ENCODE measurements at regions not wholly inside any gene's neighbourhood (a gene's known extent, or its start where the extent isn't known, plus 50 kb on each side); places are given as distances from the start of the nearest gene placed in this dataset.
"Not testable (repeated sequence)": the region's sequence is repeated elsewhere in the genome, so short reads cannot be mapped to it uniquely, and the experiment has no call there.

DNA sequence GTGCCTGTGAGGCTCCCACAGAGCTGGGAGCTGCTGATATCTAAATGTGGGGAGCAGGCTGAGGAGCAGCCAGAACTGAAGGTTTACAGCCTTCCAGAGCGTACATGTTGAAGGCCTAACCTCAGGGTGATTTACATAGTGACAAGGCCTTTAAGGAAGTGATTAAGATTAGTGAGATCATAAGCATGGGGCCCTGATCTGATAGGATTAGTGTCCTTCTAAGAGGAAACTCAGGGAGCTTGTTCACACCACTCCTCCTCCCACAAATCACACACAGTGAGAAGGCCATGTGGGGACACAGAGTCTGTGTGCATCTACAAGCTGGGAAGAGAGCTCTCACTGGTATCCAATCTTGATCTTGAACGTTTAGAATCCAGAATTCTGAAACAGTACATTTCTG lies 92.3 kb upstream of the NBPF6 start:
- Mint-ChIP-seq H3K4me1 (ENCODE audit: unreplicated experiment) (no peaks in the 10 kb centered on the region), H3K9me3 (no peaks in the 10 kb centered on the region), H3K27me3 (peaks cover 3% of the 10 kb centered on the region), H3K36me3 (no peaks in the 10 kb centered on the region), H3K27ac (no peak overlapping the region), H3K4me3 (no peak overlapping the region)
- DNase-seq (ENCODE audit: extremely low spot score, unreplicated experiment), result no peak
- TF ChIP-seq, protein P1, sequence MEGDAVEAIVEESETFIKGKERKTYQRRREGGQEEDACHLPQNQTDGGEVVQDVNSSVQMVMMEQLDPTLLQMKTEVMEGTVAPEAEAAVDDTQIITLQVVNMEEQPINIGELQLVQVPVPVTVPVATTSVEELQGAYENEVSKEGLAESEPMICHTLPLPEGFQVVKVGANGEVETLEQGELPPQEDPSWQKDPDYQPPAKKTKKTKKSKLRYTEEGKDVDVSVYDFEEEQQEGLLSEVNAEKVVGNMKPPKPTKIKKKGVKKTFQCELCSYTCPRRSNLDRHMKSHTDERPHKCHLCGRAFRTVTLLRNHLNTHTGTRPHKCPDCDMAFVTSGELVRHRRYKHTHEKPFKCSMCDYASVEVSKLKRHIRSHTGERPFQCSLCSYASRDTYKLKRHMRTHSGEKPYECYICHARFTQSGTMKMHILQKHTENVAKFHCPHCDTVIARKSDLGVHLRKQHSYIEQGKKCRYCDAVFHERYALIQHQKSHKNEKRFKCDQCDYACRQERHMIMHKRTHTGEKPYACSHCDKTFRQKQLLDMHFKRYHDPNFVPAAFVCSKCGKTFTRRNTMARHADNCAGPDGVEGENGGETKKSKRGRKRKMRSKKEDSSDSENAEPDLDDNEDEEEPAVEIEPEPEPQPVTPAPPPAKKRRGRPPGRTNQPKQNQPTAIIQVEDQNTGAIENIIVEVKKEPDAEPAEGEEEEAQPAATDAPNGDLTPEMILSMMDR (conservative IDR thresholded peaks at IDR 0.05), result no peak

DNA sequence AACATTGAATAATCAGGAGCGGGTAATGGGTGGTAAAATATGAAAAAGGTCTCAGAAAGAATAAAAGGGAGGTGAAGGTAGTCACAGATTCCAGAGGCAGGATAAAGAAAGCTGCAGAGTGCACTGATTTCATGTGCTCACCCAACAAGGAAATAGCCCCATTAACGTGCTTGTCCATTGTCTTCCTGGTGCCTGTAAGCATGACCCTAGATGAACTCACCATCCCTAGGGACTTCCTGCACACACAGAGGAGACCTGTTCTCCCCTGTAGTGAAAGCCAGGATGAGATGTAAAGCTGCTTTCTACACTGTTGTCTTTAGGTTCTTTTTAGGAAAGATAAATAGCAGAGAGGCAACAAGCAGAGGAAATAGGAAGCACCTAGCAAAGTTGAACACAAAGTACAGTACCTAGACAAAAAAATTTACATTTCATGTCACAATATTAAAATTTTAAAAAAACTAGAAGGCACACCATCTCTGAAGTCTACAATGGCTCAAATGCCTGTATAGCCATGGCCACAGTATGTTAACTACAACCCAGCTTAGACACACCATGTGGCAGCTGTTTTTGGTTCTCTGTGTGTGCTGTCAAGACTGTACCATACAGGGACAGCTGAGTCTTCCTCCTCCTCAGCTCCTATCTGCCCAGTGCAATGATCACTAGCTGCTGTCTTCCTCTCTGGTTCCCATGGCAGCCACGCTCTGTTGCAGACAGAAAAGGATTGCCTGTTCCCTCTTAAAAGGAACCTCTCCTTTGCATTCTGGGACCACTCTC lies 69.9 kb upstream of the NBPF6 start:
- H3K4me3 Mint-ChIP-seq; DNase-seq (ENCODE audit: extremely low spot score, unreplicated experiment); H3K9me3 Mint-ChIP-seq; H3K4me1 Mint-ChIP-seq (ENCODE audit: unreplicated experiment); H3K27me3 Mint-ChIP-seq; H3K27ac Mint-ChIP-seq; H3K36me3 Mint-ChIP-seq: not testable (repeated sequence)

Measured in type B pancreatic cell (in vitro differentiated cells).